Kidney (tissue), 13 donors: ENCODE measurements at regions not wholly inside any gene's neighbourhood (a gene's known extent, or its start where the extent isn't known, plus 50 kb on each side); places are given as distances from the start of the nearest gene placed in this dataset.

Experiments used
- DNase-seq, 5 donors: peaks; one replicate each; pipeline ENCODE4 v3.0.0-alpha.2; 2013 to 2020
- FAIRE-seq: peaks from 2 replicates; lab custom pipeline; 2012; peaks lifted over from hg19 to GRCh38; lab: Jason Lieb, UNC
- H3K27ac ChIP-seq, 2 donors: one replicate each; pipeline ENCODE4 v1.7.0; 2013; ENCODE audit warnings: low read depth in 2 of 2, low read length in 2 of 2, inconsistent platforms in 1 of 2
- H3K27me3 ChIP-seq: one replicate; pipeline ENCODE4 v1.7.1; 2013; ENCODE audit warnings: low read length, inconsistent platforms; ENCODE audit not compliant: control insufficient read depth, insufficient read depth
- H3K36me3 ChIP-seq, 3 donors: one replicate each; pipeline versions ENCODE4 v1.7.0 to v1.7.1; 2013; ENCODE audit warnings: low read length in 3 of 3, control low read depth in 1 of 3, inconsistent platforms in 1 of 3; ENCODE audit not compliant: insufficient read depth in 3 of 3, control insufficient read depth in 2 of 3
- H3K4me1 ChIP-seq, 3 donors: one replicate each; pipeline versions ENCODE4 v1.7.0 to v1.7.1; 2013; ENCODE audit warnings: low read length in 3 of 3, inconsistent platforms in 1 of 3, low read depth in 1 of 3; ENCODE audit not compliant: control insufficient read depth in 2 of 3, insufficient read depth in 2 of 3
- H3K4me3 ChIP-seq, 3 donors: one replicate each; pipeline versions ENCODE4 v1.7.0 to v1.8.1; 2013; ENCODE audit warnings: low read length in 3 of 3, control low read depth in 1 of 3, inconsistent platforms in 1 of 3
- H3K9ac ChIP-seq, 3 donors: one replicate each; pipeline versions ENCODE4 v1.7.0 to v1.7.1; 2013; ENCODE audit warnings: low read length in 3 of 3, control low read depth in 1 of 3, inconsistent platforms in 1 of 3
- H3K9me3 ChIP-seq, 3 donors: one replicate each; pipeline versions ENCODE4 v1.7.0 to v1.7.1; 2013; ENCODE audit warnings: low read length in 3 of 3, control low read depth in 1 of 3, inconsistent platforms in 1 of 3; ENCODE audit not compliant: control insufficient read depth in 2 of 3, insufficient read depth in 1 of 3
- intact Hi-C: fragments of 100-400 bp; cut with DNase I; formaldehyde crosslinking; loops from one replicate; pipeline ENCODE4 v1.11.1; 2022
- TF ChIP-seq, protein P1 (sequence below): IDR thresholded peaks from 3 replicates; pipeline ENCODE4 v1.5.1; 2012; ENCODE audit warnings: mild to moderate bottlenecking, moderate library complexity, borderline replicate concordance; ENCODE audit not compliant: insufficient read depth; ENCODE audit errors: extremely low read depth
- donor health status: control.
- donor health status: control.
- donor health status: control.
- donor health status: control.
- donor health status: control.
- donor health status: DM: yes; HTN: yes; CAD: no.
- donor health status: Normal renal cell carcinoma (clear cell type).

DNA sequence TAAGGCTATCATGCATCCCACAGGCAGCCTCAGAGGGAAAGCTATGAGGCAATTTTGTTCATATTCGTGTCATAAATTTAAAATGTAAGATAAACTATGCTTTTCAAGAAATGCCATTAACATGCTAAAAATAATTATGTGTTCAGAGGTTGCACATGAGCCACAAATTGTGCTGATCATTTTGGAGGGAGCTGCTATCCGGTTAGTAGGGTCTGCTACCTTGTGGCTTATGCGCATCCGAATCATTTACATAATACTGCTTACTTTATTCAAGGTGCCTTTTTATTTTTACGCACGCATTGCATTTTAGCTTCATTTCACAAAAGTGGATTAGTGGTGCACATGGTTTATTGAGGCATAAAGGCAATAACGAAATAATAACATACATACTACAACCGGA is 76.4 kb upstream of the WWC2 start:
- no peak for FAIRE-seq
- TF ChIP-seq, protein P1, sequence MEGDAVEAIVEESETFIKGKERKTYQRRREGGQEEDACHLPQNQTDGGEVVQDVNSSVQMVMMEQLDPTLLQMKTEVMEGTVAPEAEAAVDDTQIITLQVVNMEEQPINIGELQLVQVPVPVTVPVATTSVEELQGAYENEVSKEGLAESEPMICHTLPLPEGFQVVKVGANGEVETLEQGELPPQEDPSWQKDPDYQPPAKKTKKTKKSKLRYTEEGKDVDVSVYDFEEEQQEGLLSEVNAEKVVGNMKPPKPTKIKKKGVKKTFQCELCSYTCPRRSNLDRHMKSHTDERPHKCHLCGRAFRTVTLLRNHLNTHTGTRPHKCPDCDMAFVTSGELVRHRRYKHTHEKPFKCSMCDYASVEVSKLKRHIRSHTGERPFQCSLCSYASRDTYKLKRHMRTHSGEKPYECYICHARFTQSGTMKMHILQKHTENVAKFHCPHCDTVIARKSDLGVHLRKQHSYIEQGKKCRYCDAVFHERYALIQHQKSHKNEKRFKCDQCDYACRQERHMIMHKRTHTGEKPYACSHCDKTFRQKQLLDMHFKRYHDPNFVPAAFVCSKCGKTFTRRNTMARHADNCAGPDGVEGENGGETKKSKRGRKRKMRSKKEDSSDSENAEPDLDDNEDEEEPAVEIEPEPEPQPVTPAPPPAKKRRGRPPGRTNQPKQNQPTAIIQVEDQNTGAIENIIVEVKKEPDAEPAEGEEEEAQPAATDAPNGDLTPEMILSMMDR: no peak
- intact Hi-C loops: no loop called here

DNA sequence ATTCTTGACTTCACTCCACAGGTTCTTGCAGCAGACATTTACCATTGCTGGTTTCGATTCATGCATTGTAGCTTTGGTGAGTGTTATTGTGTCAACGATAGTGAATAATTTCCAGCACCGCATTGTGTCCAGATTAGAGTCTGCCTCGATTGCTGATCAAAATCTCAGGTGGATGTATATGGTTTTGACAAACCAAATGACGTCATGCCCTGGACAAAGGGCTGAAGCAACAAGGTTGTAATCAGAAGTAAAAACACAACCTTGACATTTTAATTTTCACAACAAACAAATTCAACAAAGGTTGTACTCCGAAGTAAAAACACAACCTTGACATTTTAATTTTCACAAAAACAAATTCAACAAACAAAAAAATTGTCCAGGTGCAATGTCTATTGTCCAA is 81.1 kb upstream of the WWC2 start:
- H3K27ac ChIP-seq: no peak overlapping the region
- TF ChIP-seq, protein P1: no peak
- intact Hi-C loops: no loop called here
- FAIRE-seq (no peak), DNase-seq (no peak)
- no peak overlapping the region for H3K4me3 ChIP-seq
- H3K9ac ChIP-seq: no peak overlapping the region
- no peaks in the 10 kb centered on the region for H3K4me1 ChIP-seq
- no peaks in the 10 kb centered on the region for H3K27me3 ChIP-seq
- H3K9me3 ChIP-seq: no peaks in the 10 kb centered on the region
- no peaks in the 10 kb centered on the region for H3K36me3 ChIP-seq

More for the DNA sequence above, 76.4 kb upstream of the WWC2 start:
- H3K9me3 ChIP-seq: no peaks in the 10 kb centered on the region
- no peaks in the 10 kb centered on the region for H3K36me3 ChIP-seq
- no peaks in the 10 kb centered on the region for H3K27me3 ChIP-seq
- H3K9ac ChIP-seq: no peak overlapping the region
- H3K27ac ChIP-seq: no peak overlapping the region
- no peak for DNase-seq
- no peak overlapping the region for H3K4me3 ChIP-seq
- no peaks in the 10 kb centered on the region for H3K4me1 ChIP-seq

GRCh38 chr4:183014361-183015084 is 84.5 kb upstream of the WWC2 start:
- no peak overlapping the region for H3K9ac ChIP-seq
- no peaks in the 10 kb centered on the region for H3K36me3 ChIP-seq
- intact Hi-C loops: no loop called here
- no peak overlapping the region for H3K27ac ChIP-seq
- FAIRE-seq (no peak), DNase-seq (peak in 1 of 5 donors; percentile 8)
- H3K9me3 ChIP-seq: no peaks in the 10 kb centered on the region
- no peaks in the 10 kb centered on the region for H3K4me1 ChIP-seq
- TF ChIP-seq, protein P1: no peak
- no peak overlapping the region for H3K4me3 ChIP-seq
- no peaks in the 10 kb centered on the region for H3K27me3 ChIP-seq

DNA sequence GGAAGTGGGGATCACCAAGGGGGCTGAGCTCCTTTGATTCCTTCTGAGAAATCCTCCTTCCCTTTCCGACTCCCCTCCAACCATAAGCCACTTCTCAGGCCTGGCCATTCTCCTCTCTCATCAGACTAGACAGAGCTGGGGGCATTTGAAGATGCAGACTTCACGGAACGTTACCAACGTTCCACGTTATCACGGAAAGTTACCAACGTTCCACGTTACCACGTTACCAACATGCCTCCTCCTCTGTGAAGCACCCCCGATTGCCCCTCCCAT is 85.4 kb upstream of the WWC2 start:
- no peaks in the 10 kb centered on the region for H3K9me3 ChIP-seq
- H3K4me1 ChIP-seq: no peaks in the 10 kb centered on the region
- DNase-seq (no peak), FAIRE-seq (no peak)
- TF ChIP-seq, protein P1: no peak
- intact Hi-C loops: no loop called here
- no peaks in the 10 kb centered on the region for H3K27me3 ChIP-seq
- no peaks in the 10 kb centered on the region for H3K36me3 ChIP-seq
- H3K4me3 ChIP-seq: no peak overlapping the region
- no peak overlapping the region for H3K27ac ChIP-seq
- no peak overlapping the region for H3K9ac ChIP-seq
